ENCODE measurements at regions not wholly inside any gene's neighbourhood (a gene's known extent, or its start where the extent isn't known, plus 50 kb on each side); places are given as distances from the start of the nearest gene placed in this dataset.

- TF ChIP-seq SP1 (IDR thresholded peaks at IDR 0.05; ENCODE audit: low read depth, low read length) (no peak), JUN (IDR thresholded peaks at IDR 0.05; ENCODE audit: low read depth, low read length) (no peak), EZH2 (IDR thresholded peaks at IDR 0.05; ENCODE audit: low read depth, low read length, severe bottlenecking) (no peak), PHF8 (conservative IDR thresholded peaks at IDR 0.05; ENCODE audit: low read depth, low read length) (no peak), CTCF (IDR thresholded peaks at IDR 0.05; ENCODE audit: control extremely low read depth in 1 of 3, insufficient read depth in 1 of 3, low read depth in 1 of 3, low read length in 3 of 3) (peak; percentile 21 to 52 (median 49)), EGR1 (IDR thresholded peaks at IDR 0.05; ENCODE audit: borderline replicate concordance, low read depth, low read length) (no peak), ZNF274 (IDR thresholded peaks at IDR 0.05; ENCODE audit: borderline replicate concordance, extremely low read depth, low read length) (no peak), ATF3 (IDR thresholded peaks at IDR 0.05; ENCODE audit: insufficient read depth, low read depth, low read length) (no peak), SIX5 (IDR thresholded peaks at IDR 0.05; ENCODE audit: low read depth, low read length) (no peak), USF2 (IDR thresholded peaks at IDR 0.05; ENCODE audit: low read length) (no peak), POLR2A (IDR thresholded peaks at IDR 0.05; ENCODE audit: control extremely low read depth in 1 of 2, low read depth in 2 of 2, low read length in 2 of 2) (no peak), POLR2AphosphoS5 (IDR thresholded peaks at IDR 0.05; ENCODE audit: low read depth, low read length) (no peak), TCF12 (IDR thresholded peaks at IDR 0.05; ENCODE audit: low read depth, low read length) (no peak), YY1 (IDR thresholded peaks at IDR 0.05; ENCODE audit: low read depth, low read length) (no peak)
These were observed 277.7 kb upstream of the ZNF507 start for GRCh38 chr19:32067685-32068084.
